Natural killer cell (primary cell): ENCODE measurements at regions not wholly inside any gene's neighbourhood (a gene's known extent, or its start where the extent isn't known, plus 50 kb on each side); places are given as distances from the start of the nearest gene placed in this dataset.

Source experiments
- ATAC-seq, 3 donors: fragments of 150-1000 bp in 2 of 3; fragments of 200-7000 bp in 1 of 3; cut with Tn5 transposase; 1 replicate in 1 of 3; 2 replicates in 2 of 3; pipeline ENCODE4 v1.10.0; 2021; ENCODE audit warnings: mild to moderate bottlenecking in 2 of 3, moderate library complexity in 2 of 3
- DNase-seq, 2 donors: peaks; one replicate each; pipeline versions ENCODE4 v3.0.0 to v3.0.0-alpha.2; 2013 to 2021; ENCODE audit warnings: mixed read lengths in 1 of 2
- H3K27ac ChIP-seq: one replicate; pipeline ENCODE4 v1.5.1; 2013; ENCODE audit warnings: mild to moderate bottlenecking, low read length
- H3K27me3 ChIP-seq: one replicate; pipeline ENCODE4 v1.6.1; 2013; ENCODE audit warnings: low read length; ENCODE audit not compliant: control insufficient read depth, insufficient read depth
- H3K36me3 ChIP-seq: one replicate; pipeline ENCODE4 v1.6.1; 2013; ENCODE audit warnings: low read length; ENCODE audit not compliant: control insufficient read depth, insufficient read depth
- H3K4me1 ChIP-seq: one replicate; pipeline ENCODE4 v1.6.1; 2013; ENCODE audit warnings: low read length; ENCODE audit not compliant: control insufficient read depth, insufficient read depth
- H3K4me3 ChIP-seq: one replicate; pipeline ENCODE4 v1.5.1; 2013; ENCODE audit warnings: low read length
- H3K9me3 ChIP-seq: one replicate; pipeline ENCODE4 v1.6.1; 2013; ENCODE audit warnings: low read length; ENCODE audit not compliant: control insufficient read depth, insufficient read depth
- H3K27ac Mint-ChIP-seq, 2 donors: one replicate each; pipeline ENCODE4 v1.8.0; 2022; ENCODE audit warnings: mild to moderate bottlenecking in 2 of 2, mixed read lengths in 2 of 2, moderate library complexity in 1 of 2
- H3K27me3 Mint-ChIP-seq, 2 donors: one replicate each; pipeline ENCODE4 v1.8.0; 2022; ENCODE audit warnings: low read depth in 2 of 2, mixed read lengths in 2 of 2
- H3K36me3 Mint-ChIP-seq: one replicate; pipeline ENCODE4 v1.8.0; 2022; ENCODE audit warnings: mixed read lengths
- H3K4me1 Mint-ChIP-seq, 2 donors: one replicate each; pipeline ENCODE4 v1.8.0; 2022; ENCODE audit warnings: mixed read lengths in 2 of 2
- H3K4me3 Mint-ChIP-seq: one replicate; pipeline ENCODE4 v1.8.0; 2022; ENCODE audit warnings: mild to moderate bottlenecking, moderate library complexity, mixed read lengths
- H3K9me3 Mint-ChIP-seq, 2 donors: one replicate each; pipeline ENCODE4 v1.8.0; 2022; ENCODE audit warnings: mixed read lengths in 2 of 2
- WGBS: methylation state at CpG from one replicate; pipeline ENCODE4 v1.1.7; 2013; ENCODE audit warnings: missing lambda C conversion rate; ENCODE audit not compliant: insufficient coverage; 5-methylcytosine and 5-hydroxymethylcytosine counted together
- intact Hi-C: fragments of 100-400 bp; cut with micrococcal nuclease; formaldehyde crosslinking; loops from one replicate; pipeline ENCODE4 v1.14.2; 2022
- TF ChIP-seq, protein P1 (sequence below): fragments of 200-600 bp; IDR thresholded peaks from one replicate; pipeline ENCODE4 v1.8.0; 2022; ENCODE audit warnings: antibody characterized with exemption

DNA sequence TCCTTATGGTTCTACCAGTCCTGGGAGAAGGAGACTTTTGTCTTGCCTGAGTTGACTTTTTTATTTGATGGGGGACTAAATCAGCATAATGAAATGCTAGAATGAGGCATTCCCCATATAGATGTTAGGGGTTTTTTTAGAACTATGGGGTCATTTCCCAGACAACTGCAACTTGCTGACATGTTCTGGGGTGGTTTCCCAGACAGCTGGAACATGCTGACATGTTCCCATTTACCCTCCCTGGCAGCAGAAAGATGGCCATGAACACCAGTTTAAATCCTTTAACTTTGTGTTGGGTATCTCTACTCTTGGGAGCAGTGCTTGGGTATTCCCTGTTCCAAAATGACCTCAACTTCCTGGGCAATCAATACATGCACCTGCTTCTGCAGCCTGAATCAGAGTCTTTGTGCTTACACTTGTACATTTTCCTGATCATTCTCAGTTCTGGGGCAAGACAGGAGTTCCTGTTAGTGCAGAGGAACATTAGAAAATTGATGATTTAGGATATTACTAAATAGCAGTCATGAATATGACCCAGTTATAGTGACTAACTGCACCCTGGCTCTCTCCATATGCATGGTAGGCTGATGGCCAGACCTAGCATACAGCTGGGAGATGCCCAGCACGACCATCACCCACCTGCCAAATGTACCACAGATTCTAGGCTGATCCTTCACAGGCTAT, 75.4 kb upstream of the CD5L start:
- H3K36me3 ChIP-seq = no peaks in the 10 kb centered on the region
- no peak overlapping the region for H3K4me3 ChIP-seq
- peaks cover 3% of the 10 kb centered on the region for H3K27me3 ChIP-seq
- H3K36me3 Mint-ChIP-seq = no peaks in the 10 kb centered on the region
- H3K9me3 Mint-ChIP-seq = peaks cover 0 to 2% of the 10 kb centered on the region in 2 donors
- TF ChIP-seq, protein P1, sequence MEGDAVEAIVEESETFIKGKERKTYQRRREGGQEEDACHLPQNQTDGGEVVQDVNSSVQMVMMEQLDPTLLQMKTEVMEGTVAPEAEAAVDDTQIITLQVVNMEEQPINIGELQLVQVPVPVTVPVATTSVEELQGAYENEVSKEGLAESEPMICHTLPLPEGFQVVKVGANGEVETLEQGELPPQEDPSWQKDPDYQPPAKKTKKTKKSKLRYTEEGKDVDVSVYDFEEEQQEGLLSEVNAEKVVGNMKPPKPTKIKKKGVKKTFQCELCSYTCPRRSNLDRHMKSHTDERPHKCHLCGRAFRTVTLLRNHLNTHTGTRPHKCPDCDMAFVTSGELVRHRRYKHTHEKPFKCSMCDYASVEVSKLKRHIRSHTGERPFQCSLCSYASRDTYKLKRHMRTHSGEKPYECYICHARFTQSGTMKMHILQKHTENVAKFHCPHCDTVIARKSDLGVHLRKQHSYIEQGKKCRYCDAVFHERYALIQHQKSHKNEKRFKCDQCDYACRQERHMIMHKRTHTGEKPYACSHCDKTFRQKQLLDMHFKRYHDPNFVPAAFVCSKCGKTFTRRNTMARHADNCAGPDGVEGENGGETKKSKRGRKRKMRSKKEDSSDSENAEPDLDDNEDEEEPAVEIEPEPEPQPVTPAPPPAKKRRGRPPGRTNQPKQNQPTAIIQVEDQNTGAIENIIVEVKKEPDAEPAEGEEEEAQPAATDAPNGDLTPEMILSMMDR = no peak
- H3K9me3 ChIP-seq = no peaks in the 10 kb centered on the region
- 67% methylated on average over 1 of the region's 1 CpG for WGBS
- no peak overlapping the region for H3K27ac ChIP-seq
- H3K4me3 Mint-ChIP-seq = no peak overlapping the region
- no peak for ATAC-seq
- H3K4me1 ChIP-seq = no peaks in the 10 kb centered on the region
- H3K4me1 Mint-ChIP-seq = no peaks in the 10 kb centered on the region
- peaks cover 15 to 50% of the 10 kb centered on the region in 2 donors for H3K27me3 Mint-ChIP-seq
- no peak overlapping the region for H3K27ac Mint-ChIP-seq
- no peak for DNase-seq
- intact Hi-C loops = no loop called here

DNA sequence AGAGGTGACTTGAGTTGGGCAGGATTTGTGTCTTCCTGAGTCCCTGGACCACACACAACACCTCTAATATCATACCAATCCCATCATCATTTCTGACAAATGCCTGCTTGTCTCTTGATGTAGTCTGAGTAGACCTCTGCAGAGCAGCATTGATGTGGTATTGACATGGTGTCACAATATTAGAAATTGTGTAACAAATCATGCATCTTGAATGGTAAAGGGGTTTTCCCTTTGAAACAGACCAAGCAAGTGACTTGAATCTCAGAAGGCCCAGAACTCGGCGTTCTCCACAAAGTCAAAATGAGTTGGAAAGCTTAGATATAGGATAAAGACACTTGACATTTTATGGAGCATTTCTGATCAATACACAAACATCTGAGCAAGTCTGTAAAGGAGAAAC, 72.7 kb upstream of the KIRREL1 start:
- Histone ChIP-seq H3K4me1 (no peaks in the 10 kb centered on the region), H3K27ac (no peak overlapping the region), H3K36me3 (no peaks in the 10 kb centered on the region), H3K9me3 (no peaks in the 10 kb centered on the region), H3K27me3 (peaks cover 3% of the 10 kb centered on the region), H3K4me3 (no peak overlapping the region)
- TF ChIP-seq, protein P1 = no peak
- ATAC-seq = no peak
- intact Hi-C loops = no loop called here
- Mint-ChIP-seq H3K4me3 (no peak overlapping the region), H3K27ac (no peak overlapping the region), H3K9me3 (no peaks in the 10 kb centered on the region), H3K36me3 (no peaks in the 10 kb centered on the region), H3K27me3 (peaks cover 11 to 39% of the 10 kb centered on the region in 2 donors), H3K4me1 (no peaks in the 10 kb centered on the region)
- 63% methylated on average over 2 of the region's 2 CpGs for WGBS
- DNase-seq = no peak

DNA sequence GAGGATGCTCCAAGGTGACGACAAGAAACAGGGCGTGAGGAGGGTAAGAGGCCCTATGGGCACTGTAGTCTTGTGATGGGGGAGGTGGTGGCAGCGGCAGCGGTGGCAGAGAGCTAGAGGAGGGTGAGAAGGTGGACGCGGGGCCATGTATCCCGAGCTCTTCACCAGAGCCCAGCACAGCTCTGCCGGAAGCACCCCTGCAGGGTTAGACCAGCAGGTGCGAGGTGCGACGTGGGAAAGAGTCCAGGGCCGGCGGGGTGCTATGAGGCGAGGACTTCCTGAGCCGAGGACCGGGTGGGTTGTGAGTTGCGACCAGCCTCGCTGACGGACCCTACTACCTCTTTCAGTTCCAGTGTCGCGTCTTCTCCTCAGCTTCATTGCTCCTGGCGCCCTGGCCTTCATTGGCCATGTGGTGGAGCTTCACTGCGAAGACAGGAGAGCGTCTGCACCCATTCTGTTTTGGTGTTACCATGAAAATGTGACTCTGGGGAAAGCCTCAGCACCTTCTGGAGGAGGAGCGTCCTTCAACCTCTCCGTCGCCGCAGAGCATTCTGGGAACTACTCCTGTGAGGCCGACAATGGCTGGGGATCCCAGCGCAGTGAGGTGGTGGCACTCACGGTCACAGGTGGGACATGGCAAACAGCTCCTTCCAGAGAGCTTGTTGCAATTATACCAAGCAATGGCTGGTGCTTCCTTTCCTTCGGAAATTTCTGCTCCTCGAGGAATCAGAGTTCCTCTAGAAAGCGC, 67.9 kb upstream of the KIRREL1 start:
- Mint-ChIP-seq H3K36me3 (no peaks in the 10 kb centered on the region), H3K9me3 (no peaks in the 10 kb centered on the region), H3K4me1 (no peaks in the 10 kb centered on the region), H3K27ac (no peak overlapping the region), H3K27me3 (peaks cover 4 to 18% of the 10 kb centered on the region in 2 donors), H3K4me3 (no peak overlapping the region)
- intact Hi-C loops = no loop called here
- TF ChIP-seq, protein P1 = no peak
- DNase-seq = no peak
- H3K9me3 ChIP-seq = no peaks in the 10 kb centered on the region
- H3K27me3 ChIP-seq = no peaks in the 10 kb centered on the region
- 94% methylated on average over 34 of the region's 34 CpGs for WGBS
- no peaks in the 10 kb centered on the region for H3K36me3 ChIP-seq
- H3K4me1 ChIP-seq = no peaks in the 10 kb centered on the region
- no peak overlapping the region for H3K4me3 ChIP-seq
- no peak overlapping the region for H3K27ac ChIP-seq
- no peak for ATAC-seq
